Ascending aorta (tissue), 2 donors: ENCODE measurements at regions not wholly inside any gene's neighbourhood (a gene's known extent, or its start where the extent isn't known, plus 50 kb on each side); places are given as distances from the start of the nearest gene placed in this dataset.

Experiments used
- DNase-seq, 2 donors: peaks; one replicate each; pipeline ENCODE4 v3.0.0-alpha.2; 2019; ENCODE audit warnings: low spot score in 2 of 2
- H3K27ac ChIP-seq, 2 donors: fragments of 200-600 bp; sonication (generic); one replicate each; pipeline ENCODE4 v1.5.1; 2016 to 2017; ENCODE audit warnings: mild to moderate bottlenecking in 1 of 2
- H3K27me3 ChIP-seq: fragments of 200-600 bp; sonication (generic); one replicate; pipeline ENCODE4 v1.5.1; 2017
- H3K36me3 ChIP-seq, 2 donors: fragments of 200-600 bp; sonication (generic); one replicate each; pipeline ENCODE4 v1.5.1; 2016
- H3K4me1 ChIP-seq, 2 donors: fragments of 200-600 bp; sonication (generic); one replicate each; pipeline ENCODE4 v1.5.1; 2016 to 2017; ENCODE audit warnings: mild to moderate bottlenecking in 1 of 2
- H3K4me3 ChIP-seq, 2 donors: fragments of 200-600 bp; sonication (generic); one replicate each; pipeline ENCODE4 v1.5.1; 2016 to 2017; ENCODE audit warnings: mild to moderate bottlenecking in 1 of 2
- H3K9me3 ChIP-seq, 2 donors: fragments of 200-600 bp; sonication (generic); one replicate each; pipeline ENCODE4 v1.5.1; 2016
- CTCF ChIP-seq, 3 experiments: fragments of 200-600 bp in 2 of 3; fragments of 450-650 bp in 1 of 3; sonication (generic) in 2 of 3; IDR thresholded peaks; one replicate each; pipeline ENCODE4 v1.5.1; 2016 to 2019; ENCODE audit warnings: antibody characterized with exemption in 3 of 3, mild to moderate bottlenecking in 1 of 3, moderate library complexity in 1 of 3
- intact Hi-C: fragments of 100-400 bp; cut with DNase I; formaldehyde crosslinking; loops from one replicate; pipeline ENCODE4 v1.15.1; 2023

- intact Hi-C loops, result no loop called here
- H3K4me3 ChIP-seq, result no peak overlapping the region
- no peaks in the 10 kb centered on the region for H3K36me3 ChIP-seq
- H3K9me3 ChIP-seq, result no peaks in the 10 kb centered on the region
- H3K4me1 ChIP-seq, result no peaks in the 10 kb centered on the region
- TF ChIP-seq CTCF (IDR thresholded peaks at IDR 0.05), result no peak
- H3K27me3 ChIP-seq, result no peaks in the 10 kb centered on the region
- no peak for DNase-seq
- no peak overlapping the region for H3K27ac ChIP-seq
Measured at GRCh38 chr6:153644000-153644399, 395.0 kb upstream of the OPRM1 start.

- no peaks in the 10 kb centered on the region for H3K36me3 ChIP-seq
- H3K27me3 ChIP-seq, result no peaks in the 10 kb centered on the region
- DNase-seq, result no peak
- no peaks in the 10 kb centered on the region for H3K9me3 ChIP-seq
- no peak overlapping the region for H3K4me3 ChIP-seq
- no peaks in the 10 kb centered on the region for H3K4me1 ChIP-seq
- intact Hi-C loops, result no loop called here
- no peak for TF ChIP-seq CTCF (IDR thresholded peaks at IDR 0.05)
- H3K27ac ChIP-seq, result no peak overlapping the region
Measured at GRCh38 chr6:153634416-153634815, 404.6 kb upstream of the OPRM1 start.

GRCh38 chr6:153625089-153625488 is 414.0 kb upstream of the OPRM1 start:
- Histone ChIP-seq H3K27ac (peak overlapping the region; percentile 35 to 57), H3K9me3 (no peaks in the 10 kb centered on the region), H3K4me1 (peaks cover 0 to 4% of the 10 kb centered on the region in 2 donors), H3K36me3 (no peaks in the 10 kb centered on the region), H3K4me3 (no peak overlapping the region), H3K27me3 (no peaks in the 10 kb centered on the region)
- no peak for DNase-seq
- no peak for TF ChIP-seq CTCF (IDR thresholded peaks at IDR 0.05)
- intact Hi-C loops, result no loop called here

- Histone ChIP-seq H3K27ac (peak overlapping the region; percentile 35 to 57), H3K36me3 (no peaks in the 10 kb centered on the region), H3K27me3 (no peaks in the 10 kb centered on the region), H3K4me3 (no peak overlapping the region), H3K9me3 (no peaks in the 10 kb centered on the region), H3K4me1 (peaks cover 0 to 4% of the 10 kb centered on the region in 2 donors)
- DNase-seq, result no peak
- intact Hi-C loops, result no loop called here
- TF ChIP-seq CTCF (IDR thresholded peaks at IDR 0.05), result no peak
Measured at GRCh38 chr6:153624528-153624927, 414.5 kb upstream of the OPRM1 start.

- Histone ChIP-seq H3K27ac (no peak overlapping the region), H3K36me3 (no peaks in the 10 kb centered on the region), H3K9me3 (no peaks in the 10 kb centered on the region), H3K4me1 (peaks cover 0 to 11% of the 10 kb centered on the region in 2 donors), H3K27me3 (no peaks in the 10 kb centered on the region), H3K4me3 (no peak overlapping the region)
- no peak for DNase-seq
- intact Hi-C loops, result no loop called here
- no peak for TF ChIP-seq CTCF (IDR thresholded peaks at IDR 0.05)
Measured at GRCh38 chr6:153623496-153623895, 415.5 kb upstream of the OPRM1 start.

GRCh38 chr6:153621491-153621890 is 417.5 kb upstream of the OPRM1 start:
- no peak overlapping the region for H3K27ac ChIP-seq
- no peaks in the 10 kb centered on the region for H3K9me3 ChIP-seq
- H3K36me3 ChIP-seq, result no peaks in the 10 kb centered on the region
- no peaks in the 10 kb centered on the region for H3K27me3 ChIP-seq
- no peak for DNase-seq
- intact Hi-C loops, result no loop called here
- H3K4me1 ChIP-seq, result peaks cover 0 to 13% of the 10 kb centered on the region in 2 donors
- no peak for TF ChIP-seq CTCF (IDR thresholded peaks at IDR 0.05)
- H3K4me3 ChIP-seq, result no peak overlapping the region
